WTC11 (cell line): ENCODE measurements at regions not wholly inside any gene's neighbourhood (a gene's known extent, or its start where the extent isn't known, plus 50 kb on each side); places are given as distances from the start of the nearest gene placed in this dataset.

Source experiments
- ATAC-seq: fragments of 200-7000 bp; cut with Tn5 transposase; 2 replicates; pipeline ENCODE4 v1.10.0; 2021; ENCODE audit warnings: mild to moderate bottlenecking, moderate library complexity
- CTCF ChIA-PET: fragments of 300-600 bp; sonication (Branson Sonifier 250); formaldehyde crosslinking; loops from one replicate; lab custom pipeline; 2021; ENCODE audit warnings: antibody characterized with exemption; lab: Charles Lee
- POLR2A ChIA-PET: fragments of 350-600 bp; sonication (Branson Sonifier 250); formaldehyde crosslinking; loops from one replicate; lab custom pipeline; 2021; ENCODE audit warnings: antibody characterized with exemption; lab: Charles Lee
- DNase-seq: peaks from one replicate; pipeline ENCODE4 v3.0.0; 2021; ENCODE audit warnings: low spot score
- H3K27ac Mint-ChIP-seq: 2 replicates; pipeline ENCODE4 v1.8.0; 2021; ENCODE audit warnings: mixed read lengths
- H3K27me3 Mint-ChIP-seq: 2 replicates; pipeline ENCODE4 v1.8.0; 2021; ENCODE audit warnings: low read depth, mild to moderate bottlenecking, moderate library complexity, mixed read lengths
- H3K36me3 Mint-ChIP-seq: 2 replicates; pipeline ENCODE4 v1.8.0; 2021; ENCODE audit warnings: mixed read lengths
- H3K4me1 Mint-ChIP-seq: 2 replicates; pipeline ENCODE4 v1.8.0; 2022; ENCODE audit warnings: mixed read lengths
- H3K4me3 Mint-ChIP-seq: 2 replicates; pipeline ENCODE4 v1.8.0; 2021; ENCODE audit warnings: mild to moderate bottlenecking, moderate library complexity, mixed read lengths
- H3K9me3 Mint-ChIP-seq: 2 replicates; pipeline ENCODE4 v1.8.0; 2021; ENCODE audit warnings: mixed read lengths
- CREM ChIP-seq: sonication (generic); formaldehyde crosslinking; IDR thresholded peaks from 2 replicates; pipeline ENCODE4 v1.8.1; 2022; ENCODE audit warnings: mild to moderate bottlenecking, missing genetic modification reagents, moderate library complexity
- ELF4 ChIP-seq: sonication (generic); formaldehyde crosslinking; IDR thresholded peaks from 2 replicates; pipeline ENCODE4 v1.8.1; 2022; ENCODE audit warnings: low read depth, mild to moderate bottlenecking, moderate library complexity, missing genetic modification reagents
- GRHL2 ChIP-seq: fragments of 250-450 bp; sonication (Bioruptor Pico); IDR thresholded peaks from 2 replicates; pipeline ENCODE4 v1.8.0; 2022; ENCODE audit warnings: mild to moderate bottlenecking, moderate library complexity; ENCODE audit not compliant: insufficient replicate concordance, severe bottlenecking
- HMGA2 ChIP-seq: fragments of 250-450 bp; sonication (Bioruptor Pico); IDR thresholded peaks from 2 replicates; pipeline ENCODE4 v1.4.0; 2021; ENCODE audit warnings: mild to moderate bottlenecking, moderate library complexity
- NFYB ChIP-seq: sonication (generic); formaldehyde crosslinking; conservative IDR thresholded peaks from 2 replicates; pipeline ENCODE4 v1.8.0; 2022; ENCODE audit warnings: low read depth, missing genetic modification reagents
- NR3C1 ChIP-seq: sonication (generic); formaldehyde crosslinking; conservative IDR thresholded peaks from 2 replicates; pipeline ENCODE4 v1.8.1; 2023; ENCODE audit warnings: low read depth, mild to moderate bottlenecking, missing genetic modification reagents
- SMAD3 ChIP-seq: sonication (generic); formaldehyde crosslinking; IDR thresholded peaks from 2 replicates; pipeline ENCODE4 v1.8.0; 2022; ENCODE audit warnings: missing genetic modification reagents, mild to moderate bottlenecking, borderline replicate concordance
- SP1 ChIP-seq: sonication (generic); formaldehyde crosslinking; conservative IDR thresholded peaks from 2 replicates; pipeline ENCODE4 v1.8.1; 2022; ENCODE audit warnings: missing genetic modification reagents
- TCF7 ChIP-seq: sonication (generic); formaldehyde crosslinking; IDR thresholded peaks from 2 replicates; pipeline ENCODE4 v1.8.0; 2022; ENCODE audit warnings: mild to moderate bottlenecking, low read depth, missing genetic modification reagents, moderate library complexity
- TEAD4 ChIP-seq: sonication (generic); formaldehyde crosslinking; IDR thresholded peaks from 2 replicates; pipeline ENCODE4 v1.8.0; 2022; ENCODE audit warnings: mild to moderate bottlenecking, missing genetic modification reagents
- ZBTB21 ChIP-seq: sonication (generic); formaldehyde crosslinking; IDR thresholded peaks from 2 replicates; pipeline ENCODE4 v1.8.1; 2023; ENCODE audit warnings: mild to moderate bottlenecking, missing genetic modification reagents, borderline replicate concordance
- ZNF121 ChIP-seq: sonication (generic); formaldehyde crosslinking; IDR thresholded peaks from 2 replicates; pipeline ENCODE4 v1.8.0; 2023; ENCODE audit warnings: missing genetic modification reagents
- ZNF138 ChIP-seq: sonication (generic); formaldehyde crosslinking; conservative IDR thresholded peaks from 2 replicates; pipeline ENCODE4 v1.8.1; 2022; ENCODE audit warnings: mild to moderate bottlenecking, moderate library complexity, missing genetic modification reagents
- ZNF219 ChIP-seq: sonication (generic); formaldehyde crosslinking; IDR thresholded peaks from 2 replicates; pipeline ENCODE4 v1.8.0; 2023; ENCODE audit warnings: missing genetic modification reagents, mild to moderate bottlenecking, borderline replicate concordance
- ZNF317 ChIP-seq: sonication (generic); formaldehyde crosslinking; IDR thresholded peaks from 2 replicates; pipeline ENCODE4 v1.8.1; 2023; ENCODE audit warnings: low read depth, mild to moderate bottlenecking, moderate library complexity, missing genetic modification reagents, borderline replicate concordance
- ZNF423 ChIP-seq: fragments of 250-450 bp; sonication (Bioruptor Pico); IDR thresholded peaks from 2 replicates; pipeline ENCODE4 v2.1.2; 2022; ENCODE audit warnings: mild to moderate bottlenecking, moderate library complexity
- TF ChIP-seq, protein P1 (sequence below): sonication (generic); formaldehyde crosslinking; IDR thresholded peaks from 2 replicates; pipeline ENCODE4 v1.8.0; 2023; ENCODE audit warnings: missing genetic modification reagents, mild to moderate bottlenecking, borderline replicate concordance
- TF ChIP-seq, protein P2 (sequence below): sonication (generic); formaldehyde crosslinking; IDR thresholded peaks from 2 replicates; pipeline ENCODE4 v1.8.1; 2022; ENCODE audit warnings: mild to moderate bottlenecking, missing genetic modification reagents, moderate library complexity, borderline replicate concordance
- TF ChIP-seq, protein P3 (sequence below): sonication (generic); formaldehyde crosslinking; IDR thresholded peaks from 2 replicates; pipeline ENCODE4 v1.8.1; 2023; ENCODE audit warnings: mild to moderate bottlenecking, missing genetic modification reagents, moderate library complexity
- TF ChIP-seq, protein P4 (sequence below): fragments of 250-450 bp; sonication (Bioruptor Pico); conservative IDR thresholded peaks from 2 replicates; pipeline ENCODE4 v1.9.0; 2021; ENCODE audit warnings: mild to moderate bottlenecking
- TF ChIP-seq, protein P5 (sequence below): sonication (generic); formaldehyde crosslinking; IDR thresholded peaks from 2 replicates; pipeline ENCODE4 v1.8.0; 2023; ENCODE audit warnings: mild to moderate bottlenecking, missing genetic modification reagents
- TF ChIP-seq, protein P6 (sequence below): sonication (generic); formaldehyde crosslinking; IDR thresholded peaks from 2 replicates; pipeline ENCODE4 v1.8.1; 2022; ENCODE audit warnings: low read depth, mild to moderate bottlenecking, moderate library complexity, missing genetic modification reagents, borderline replicate concordance
- TF ChIP-seq, protein P7 (sequence below): sonication (generic); formaldehyde crosslinking; IDR thresholded peaks from 2 replicates; pipeline ENCODE4 v1.8.1; 2023; ENCODE audit warnings: mild to moderate bottlenecking, missing genetic modification reagents, moderate library complexity

DNA sequence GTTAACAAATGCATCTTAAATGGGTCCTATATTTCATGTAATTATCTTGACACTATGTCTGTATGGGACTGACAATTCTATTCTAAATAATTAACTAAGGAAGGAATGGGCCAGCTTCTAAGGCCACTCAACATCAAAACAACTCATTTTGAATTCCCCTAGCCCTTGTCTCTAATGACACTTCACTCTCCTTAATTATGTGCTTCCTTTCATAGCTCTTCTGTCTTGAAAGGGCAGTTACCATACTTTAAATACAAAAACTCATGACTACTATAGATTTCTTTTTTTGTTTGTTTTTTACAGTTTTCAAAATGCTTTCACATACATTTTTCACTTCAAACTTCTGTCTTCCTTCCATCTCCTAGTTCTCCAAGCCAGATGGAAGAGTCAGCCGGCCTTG is 126.1 kb upstream of the CHODL start (continued):
- TF ChIP-seq, protein P1, sequence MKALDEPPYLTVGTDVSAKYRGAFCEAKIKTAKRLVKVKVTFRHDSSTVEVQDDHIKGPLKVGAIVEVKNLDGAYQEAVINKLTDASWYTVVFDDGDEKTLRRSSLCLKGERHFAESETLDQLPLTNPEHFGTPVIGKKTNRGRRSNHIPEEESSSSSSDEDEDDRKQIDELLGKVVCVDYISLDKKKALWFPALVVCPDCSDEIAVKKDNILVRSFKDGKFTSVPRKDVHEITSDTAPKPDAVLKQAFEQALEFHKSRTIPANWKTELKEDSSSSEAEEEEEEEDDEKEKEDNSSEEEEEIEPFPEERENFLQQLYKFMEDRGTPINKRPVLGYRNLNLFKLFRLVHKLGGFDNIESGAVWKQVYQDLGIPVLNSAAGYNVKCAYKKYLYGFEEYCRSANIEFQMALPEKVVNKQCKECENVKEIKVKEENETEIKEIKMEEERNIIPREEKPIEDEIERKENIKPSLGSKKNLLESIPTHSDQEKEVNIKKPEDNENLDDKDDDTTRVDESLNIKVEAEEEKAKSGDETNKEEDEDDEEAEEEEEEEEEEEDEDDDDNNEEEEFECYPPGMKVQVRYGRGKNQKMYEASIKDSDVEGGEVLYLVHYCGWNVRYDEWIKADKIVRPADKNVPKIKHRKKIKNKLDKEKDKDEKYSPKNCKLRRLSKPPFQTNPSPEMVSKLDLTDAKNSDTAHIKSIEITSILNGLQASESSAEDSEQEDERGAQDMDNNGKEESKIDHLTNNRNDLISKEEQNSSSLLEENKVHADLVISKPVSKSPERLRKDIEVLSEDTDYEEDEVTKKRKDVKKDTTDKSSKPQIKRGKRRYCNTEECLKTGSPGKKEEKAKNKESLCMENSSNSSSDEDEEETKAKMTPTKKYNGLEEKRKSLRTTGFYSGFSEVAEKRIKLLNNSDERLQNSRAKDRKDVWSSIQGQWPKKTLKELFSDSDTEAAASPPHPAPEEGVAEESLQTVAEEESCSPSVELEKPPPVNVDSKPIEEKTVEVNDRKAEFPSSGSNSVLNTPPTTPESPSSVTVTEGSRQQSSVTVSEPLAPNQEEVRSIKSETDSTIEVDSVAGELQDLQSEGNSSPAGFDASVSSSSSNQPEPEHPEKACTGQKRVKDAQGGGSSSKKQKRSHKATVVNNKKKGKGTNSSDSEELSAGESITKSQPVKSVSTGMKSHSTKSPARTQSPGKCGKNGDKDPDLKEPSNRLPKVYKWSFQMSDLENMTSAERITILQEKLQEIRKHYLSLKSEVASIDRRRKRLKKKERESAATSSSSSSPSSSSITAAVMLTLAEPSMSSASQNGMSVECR (CRISPR knock-in tag), result no peak
- no peak for TF ChIP-seq ZNF317 (CRISPR knock-in tag)
- TF ChIP-seq, protein P2, sequence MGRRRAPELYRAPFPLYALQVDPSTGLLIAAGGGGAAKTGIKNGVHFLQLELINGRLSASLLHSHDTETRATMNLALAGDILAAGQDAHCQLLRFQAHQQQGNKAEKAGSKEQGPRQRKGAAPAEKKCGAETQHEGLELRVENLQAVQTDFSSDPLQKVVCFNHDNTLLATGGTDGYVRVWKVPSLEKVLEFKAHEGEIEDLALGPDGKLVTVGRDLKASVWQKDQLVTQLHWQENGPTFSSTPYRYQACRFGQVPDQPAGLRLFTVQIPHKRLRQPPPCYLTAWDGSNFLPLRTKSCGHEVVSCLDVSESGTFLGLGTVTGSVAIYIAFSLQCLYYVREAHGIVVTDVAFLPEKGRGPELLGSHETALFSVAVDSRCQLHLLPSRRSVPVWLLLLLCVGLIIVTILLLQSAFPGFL (CRISPR knock-in tag), result no peak
- TF ChIP-seq SMAD3, result no peak
- no peak for TF ChIP-seq NFYB (CRISPR knock-in tag)
- TF ChIP-seq, protein P3, sequence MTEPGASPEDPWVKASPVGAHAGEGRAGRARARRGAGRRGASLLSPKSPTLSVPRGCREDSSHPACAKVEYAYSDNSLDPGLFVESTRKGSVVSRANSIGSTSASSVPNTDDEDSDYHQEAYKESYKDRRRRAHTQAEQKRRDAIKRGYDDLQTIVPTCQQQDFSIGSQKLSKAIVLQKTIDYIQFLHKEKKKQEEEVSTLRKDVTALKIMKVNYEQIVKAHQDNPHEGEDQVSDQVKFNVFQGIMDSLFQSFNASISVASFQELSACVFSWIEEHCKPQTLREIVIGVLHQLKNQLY (CRISPR knock-in tag), result no peak
- TF ChIP-seq, protein P4, sequence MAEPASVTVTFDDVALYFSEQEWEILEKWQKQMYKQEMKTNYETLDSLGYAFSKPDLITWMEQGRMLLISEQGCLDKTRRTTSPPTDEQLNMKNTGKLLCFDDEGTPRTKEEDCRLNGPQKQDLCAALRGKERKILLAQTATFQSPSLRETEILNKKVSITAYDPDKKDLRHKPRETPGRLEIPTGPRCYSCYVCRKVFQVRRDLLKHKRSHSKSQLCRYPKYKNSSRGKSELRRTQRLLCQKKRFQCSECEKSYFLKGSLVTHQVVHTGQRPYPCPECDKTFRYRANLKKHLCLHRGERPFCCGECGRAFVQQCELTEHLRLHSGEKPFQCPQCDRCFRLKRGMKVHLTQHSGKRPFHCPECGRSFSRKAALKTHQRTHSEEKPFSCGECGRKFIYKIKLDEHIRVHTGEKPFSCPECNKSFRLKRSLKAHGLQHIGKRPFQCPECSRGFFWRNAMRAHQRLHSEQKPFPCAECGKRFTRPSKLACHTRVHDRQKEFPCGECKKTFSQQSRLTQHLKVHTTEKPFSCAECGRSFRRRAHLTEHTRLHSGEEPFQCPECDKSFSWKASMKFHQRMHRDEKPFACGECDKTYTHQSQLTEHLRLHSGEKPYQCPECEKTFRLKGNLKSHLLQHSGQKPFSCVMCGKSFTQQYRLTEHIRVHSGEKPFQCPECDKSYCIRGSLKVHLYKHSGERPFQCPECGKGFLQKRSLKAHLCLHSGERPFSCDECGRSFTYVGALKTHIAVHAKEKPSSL, result no peak
- TF ChIP-seq ZNF138 (CRISPR knock-in tag), result no peak
- no peak for TF ChIP-seq ZNF121 (CRISPR knock-in tag)

DNA sequence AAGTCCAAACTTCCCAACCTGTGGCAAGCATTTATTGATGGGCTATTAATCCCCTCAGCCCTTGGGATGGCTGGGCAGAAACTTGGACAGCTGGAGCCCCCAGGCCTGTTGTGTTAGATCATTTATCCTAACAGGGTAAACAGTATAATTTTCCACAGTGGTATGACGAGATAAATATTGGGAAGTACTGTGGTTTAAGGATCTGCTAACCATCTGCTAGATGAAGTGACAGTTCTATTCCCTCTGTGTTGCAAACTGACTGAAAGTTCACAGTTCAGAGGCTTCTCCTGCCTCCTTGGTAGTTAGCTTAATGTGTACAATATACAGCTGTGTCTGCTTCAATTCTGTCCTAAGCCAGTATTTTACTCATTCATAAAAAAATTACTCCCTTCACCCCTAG is 127.5 kb upstream of the CHODL start:
- H3K4me1 Mint-ChIP-seq, result peaks cover 5% of the 10 kb centered on the region
- H3K36me3 Mint-ChIP-seq, result no peaks in the 10 kb centered on the region
- H3K27me3 Mint-ChIP-seq, result no peaks in the 10 kb centered on the region
- no peak for ATAC-seq
- H3K4me3 Mint-ChIP-seq, result no peak overlapping the region
- POLR2A ChIA-PET, result no interaction called here
- CTCF ChIA-PET, result no interaction called here
- H3K27ac Mint-ChIP-seq, result no peak overlapping the region
- H3K9me3 Mint-ChIP-seq, result no peaks in the 10 kb centered on the region
- DNase-seq, result no peak
- TF ChIP-seq TCF7 (CRISPR knock-in tag), result no peak
- TF ChIP-seq, protein P5, sequence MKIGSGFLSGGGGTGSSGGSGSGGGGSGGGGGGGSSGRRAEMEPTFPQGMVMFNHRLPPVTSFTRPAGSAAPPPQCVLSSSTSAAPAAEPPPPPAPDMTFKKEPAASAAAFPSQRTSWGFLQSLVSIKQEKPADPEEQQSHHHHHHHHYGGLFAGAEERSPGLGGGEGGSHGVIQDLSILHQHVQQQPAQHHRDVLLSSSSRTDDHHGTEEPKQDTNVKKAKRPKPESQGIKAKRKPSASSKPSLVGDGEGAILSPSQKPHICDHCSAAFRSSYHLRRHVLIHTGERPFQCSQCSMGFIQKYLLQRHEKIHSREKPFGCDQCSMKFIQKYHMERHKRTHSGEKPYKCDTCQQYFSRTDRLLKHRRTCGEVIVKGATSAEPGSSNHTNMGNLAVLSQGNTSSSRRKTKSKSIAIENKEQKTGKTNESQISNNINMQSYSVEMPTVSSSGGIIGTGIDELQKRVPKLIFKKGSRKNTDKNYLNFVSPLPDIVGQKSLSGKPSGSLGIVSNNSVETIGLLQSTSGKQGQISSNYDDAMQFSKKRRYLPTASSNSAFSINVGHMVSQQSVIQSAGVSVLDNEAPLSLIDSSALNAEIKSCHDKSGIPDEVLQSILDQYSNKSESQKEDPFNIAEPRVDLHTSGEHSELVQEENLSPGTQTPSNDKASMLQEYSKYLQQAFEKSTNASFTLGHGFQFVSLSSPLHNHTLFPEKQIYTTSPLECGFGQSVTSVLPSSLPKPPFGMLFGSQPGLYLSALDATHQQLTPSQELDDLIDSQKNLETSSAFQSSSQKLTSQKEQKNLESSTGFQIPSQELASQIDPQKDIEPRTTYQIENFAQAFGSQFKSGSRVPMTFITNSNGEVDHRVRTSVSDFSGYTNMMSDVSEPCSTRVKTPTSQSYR, result no peak
- TF ChIP-seq, protein P6, sequence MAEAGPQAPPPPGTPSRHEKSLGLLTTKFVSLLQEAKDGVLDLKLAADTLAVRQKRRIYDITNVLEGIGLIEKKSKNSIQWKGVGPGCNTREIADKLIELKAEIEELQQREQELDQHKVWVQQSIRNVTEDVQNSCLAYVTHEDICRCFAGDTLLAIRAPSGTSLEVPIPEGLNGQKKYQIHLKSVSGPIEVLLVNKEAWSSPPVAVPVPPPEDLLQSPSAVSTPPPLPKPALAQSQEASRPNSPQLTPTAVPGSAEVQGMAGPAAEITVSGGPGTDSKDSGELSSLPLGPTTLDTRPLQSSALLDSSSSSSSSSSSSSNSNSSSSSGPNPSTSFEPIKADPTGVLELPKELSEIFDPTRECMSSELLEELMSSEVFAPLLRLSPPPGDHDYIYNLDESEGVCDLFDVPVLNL, result no peak
- no peak for TF ChIP-seq ZNF219 (CRISPR knock-in tag)
- TF ChIP-seq ELF4 (CRISPR knock-in tag), result no peak
- TF ChIP-seq ZNF423 (CRISPR knock-in tag), result no peak
- TF ChIP-seq, protein P7, sequence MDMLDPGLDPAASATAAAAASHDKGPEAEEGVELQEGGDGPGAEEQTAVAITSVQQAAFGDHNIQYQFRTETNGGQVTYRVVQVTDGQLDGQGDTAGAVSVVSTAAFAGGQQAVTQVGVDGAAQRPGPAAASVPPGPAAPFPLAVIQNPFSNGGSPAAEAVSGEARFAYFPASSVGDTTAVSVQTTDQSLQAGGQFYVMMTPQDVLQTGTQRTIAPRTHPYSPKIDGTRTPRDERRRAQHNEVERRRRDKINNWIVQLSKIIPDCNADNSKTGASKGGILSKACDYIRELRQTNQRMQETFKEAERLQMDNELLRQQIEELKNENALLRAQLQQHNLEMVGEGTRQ (CRISPR knock-in tag), result no peak
- no peak for TF ChIP-seq ZNF121 (CRISPR knock-in tag)
- no peak for TF ChIP-seq CREM (CRISPR knock-in tag)
- TF ChIP-seq SP1 (CRISPR knock-in tag), result no peak
- TF ChIP-seq HMGA2 (CRISPR knock-in tag), result no peak
- TF ChIP-seq NR3C1 (CRISPR knock-in tag), result no peak
- TF ChIP-seq ZBTB21 (CRISPR knock-in tag), result no peak
- TF ChIP-seq TEAD4 (CRISPR knock-in tag), result no peak
- TF ChIP-seq GRHL2 (CRISPR knock-in tag), result no peak
